GM21786 (cell line): ENCODE measurements at regions not wholly inside any gene's neighbourhood (a gene's known extent, or its start where the extent isn't known, plus 50 kb on each side); places are given as distances from the start of the nearest gene placed in this dataset.

Experiments
- ATAC-seq: cut with Tn5 transposase; IDR thresholded peaks from one replicate; pipeline ENCODE4 v1.9.1; 2021; ENCODE audit not compliant: unreplicated experiment

DNA sequence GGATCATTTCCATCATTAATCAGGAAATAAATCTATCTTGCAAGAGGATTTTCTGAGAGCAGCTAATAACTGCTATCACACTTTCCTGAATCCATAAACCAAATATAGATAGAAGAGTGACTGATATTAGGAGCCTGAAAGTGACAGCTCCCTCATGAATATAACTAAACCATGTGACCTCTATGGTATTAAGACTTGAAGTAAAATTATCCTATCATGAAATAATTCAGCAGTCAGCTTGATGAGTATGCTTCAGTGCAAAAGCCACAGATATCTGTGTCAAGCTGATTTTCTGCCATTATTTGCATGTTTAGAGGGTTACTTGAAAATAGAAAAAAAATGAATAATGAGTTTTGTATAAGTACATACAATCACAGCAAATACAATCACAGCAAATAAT, 80.1 kb upstream of the PPP1R3A start:
- ATAC-seq: no peak

DNA sequence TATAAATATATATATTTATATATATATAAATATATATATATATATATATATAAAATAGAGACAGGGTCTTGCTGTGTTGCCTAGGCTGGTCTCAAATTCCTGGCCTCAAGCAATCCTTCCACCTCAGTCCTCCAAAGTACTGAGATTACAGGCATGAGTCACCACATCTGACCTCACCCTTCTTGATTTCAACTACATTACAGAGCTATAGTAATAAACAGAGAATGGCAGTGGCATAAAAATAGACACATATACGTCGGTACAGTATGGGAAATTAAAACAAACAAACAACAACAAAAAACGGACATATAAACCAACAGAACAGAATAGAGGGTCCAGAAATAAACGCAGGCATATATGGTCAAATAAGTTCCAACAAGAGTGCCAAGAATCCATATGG, 77.6 kb upstream of the PPP1R3A start:
- no peak for ATAC-seq

DNA sequence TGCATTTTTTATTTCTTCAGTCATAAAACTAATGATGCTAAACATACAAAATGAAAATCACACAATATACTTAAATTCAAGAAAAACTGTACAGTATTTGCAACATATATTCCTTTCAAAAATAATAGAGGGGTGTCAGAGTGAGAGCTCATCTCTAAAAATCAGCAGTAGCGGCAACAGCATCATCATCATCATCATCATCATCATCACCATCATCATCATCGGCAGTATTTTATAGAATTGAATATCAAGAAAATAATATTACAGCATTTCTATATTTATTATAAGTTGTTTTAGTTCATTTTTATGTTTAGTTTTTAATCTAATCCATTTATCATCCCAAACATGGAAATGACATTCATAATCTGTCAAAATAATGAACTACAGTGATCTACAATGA, 67.4 kb upstream of the PPP1R3A start:
- no peak for ATAC-seq

DNA sequence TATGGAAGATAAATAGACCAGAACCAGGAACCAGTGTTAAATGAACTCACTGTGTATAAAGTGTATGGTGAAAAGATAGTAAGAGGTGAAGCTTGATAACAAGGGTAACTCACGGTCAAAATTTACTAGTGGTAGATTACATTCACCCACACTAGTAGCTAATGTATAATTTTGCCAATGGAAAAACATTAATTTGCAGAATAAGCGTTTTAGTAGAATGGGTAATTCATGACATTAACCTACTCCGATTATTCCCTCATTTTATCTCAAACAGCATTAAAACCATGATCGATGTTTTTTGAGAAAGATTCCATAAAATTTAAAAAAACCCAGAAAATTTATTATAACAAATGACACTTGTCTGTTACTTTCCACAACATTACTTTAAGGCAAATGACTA, 57.7 kb upstream of the PPP1R3A start:
- ATAC-seq: no peak

DNA sequence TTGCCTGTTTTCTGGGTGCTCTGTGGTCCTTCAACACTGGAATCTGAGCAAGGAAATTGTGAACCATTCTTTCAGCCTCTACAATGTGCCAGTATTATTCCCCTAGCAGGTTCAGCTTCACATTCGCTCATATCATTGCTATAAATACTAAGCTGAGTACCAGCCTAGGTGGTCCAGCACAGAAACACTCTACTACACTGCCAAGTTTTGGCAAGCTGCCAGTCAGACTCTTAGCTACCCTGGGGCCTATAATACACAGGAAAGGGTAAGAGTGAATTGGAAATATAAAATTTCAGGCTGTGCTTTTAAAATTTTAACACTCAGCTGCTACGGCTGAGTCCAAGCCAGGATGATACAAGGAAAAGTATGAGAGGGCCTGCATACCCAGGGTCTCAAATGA, 49.9 kb upstream of the PPP1R3A start:
- no peak for ATAC-seq
